Femur (tissue), 1 donor: ENCODE measurements at regions not wholly inside any gene's neighbourhood (a gene's known extent, or its start where the extent isn't known, plus 50 kb on each side); places are given as distances from the start of the nearest gene placed in this dataset.
"Not testable (repeated sequence)": the region's sequence is repeated elsewhere in the genome, so short reads cannot be mapped to it uniquely, and the experiment has no call there.

ENCODE experiments used
- DNase-seq: peaks from one replicate; pipeline ENCODE4 v3.0.0-alpha.2; 2017

- no peak for DNase-seq
Measured at GRCh38 chr7:142523821-142524460, 225.3 kb upstream of the PRSS1 start.

- DNase-seq, result no peak
Measured at GRCh38 chr7:142522735-142523134, 226.5 kb upstream of the PRSS1 start.

GRCh38 chr7:142520885-142521284 is 228.4 kb upstream of the PRSS1 start:
- DNase-seq, result not testable (repeated sequence)

- DNase-seq, result not testable (repeated sequence)
Measured at GRCh38 chr7:142520455-142520854, 228.8 kb upstream of the PRSS1 start.

GRCh38 chr7:142519079-142520078 is 229.9 kb upstream of the PRSS1 start:
- no peak for DNase-seq

GRCh38 chr7:142516038-142516501 is 233.2 kb upstream of the PRSS1 start:
- peak; percentile 34 for DNase-seq

- not testable (repeated sequence) for DNase-seq
Measured at GRCh38 chr7:142514716-142515115, 234.6 kb upstream of the PRSS1 start.

GRCh38 chr7:142513178-142513955 is 235.9 kb upstream of the PRSS1 start:
- DNase-seq, result no peak

- DNase-seq, result no peak
Measured at GRCh38 chr7:142511801-142512200, 237.5 kb upstream of the PRSS1 start.

- DNase-seq, result no peak
Measured at GRCh38 chr7:142511374-142511773, 237.9 kb upstream of the PRSS1 start.

GRCh38 chr7:142509235-142509634 is 240.0 kb upstream of the PRSS1 start:
- not testable (repeated sequence) for DNase-seq

GRCh38 chr7:142508251-142508650 is 241.0 kb upstream of the PRSS1 start:
- no peak for DNase-seq

- DNase-seq, result no peak
Measured at GRCh38 chr7:142507799-142508198, 241.5 kb upstream of the PRSS1 start.

GRCh38 chr7:142507066-142507465 is 242.2 kb upstream of the PRSS1 start:
- not testable (repeated sequence) for DNase-seq

- no peak for DNase-seq
Measured at GRCh38 chr7:142506601-142507000, 242.7 kb upstream of the PRSS1 start.

GRCh38 chr7:142503949-142504348 is 245.3 kb upstream of the PRSS1 start:
- DNase-seq, result not testable (repeated sequence)

GRCh38 chr7:142503036-142503435 is 245.2 kb upstream of the PRSS58 start:
- DNase-seq, result no peak

GRCh38 chr7:142501434-142501833 is 243.6 kb upstream of the PRSS58 start:
- DNase-seq, result no peak

- DNase-seq, result no peak
Measured at GRCh38 chr7:142500366-142500765, 242.5 kb upstream of the PRSS58 start.

GRCh38 chr7:142499635-142500034 is 241.8 kb upstream of the PRSS58 start:
- DNase-seq, result no peak

GRCh38 chr7:142498364-142498763 is 240.5 kb upstream of the PRSS58 start:
- DNase-seq, result no peak

- DNase-seq, result peak; percentile 26
Measured at GRCh38 chr7:142496545-142496991, 238.7 kb upstream of the PRSS58 start.

- not testable (repeated sequence) for DNase-seq
Measured at GRCh38 chr7:142495879-142496278, 238.0 kb upstream of the PRSS58 start.
